HG03432 (cell line): ENCODE measurements at regions not wholly inside any gene's neighbourhood (a gene's known extent, or its start where the extent isn't known, plus 50 kb on each side); places are given as distances from the start of the nearest gene placed in this dataset.

Experiments
- ATAC-seq: cut with Tn5 transposase; IDR thresholded peaks from one replicate; pipeline ENCODE4 v1.9.1; 2021; ENCODE audit warnings: mild to moderate bottlenecking, moderate library complexity; ENCODE audit not compliant: unreplicated experiment

- ATAC-seq: no peak
Measured at GRCh38 chr2:138104071-138104470, 139.8 kb downstream of the HNMT start.

GRCh38 chr2:138105358-138105757 lies 141.1 kb downstream of the HNMT start:
- ATAC-seq: no peak

GRCh38 chr2:138106606-138107005 lies 142.3 kb downstream of the HNMT start:
- ATAC-seq: no peak

- no peak for ATAC-seq
Measured at GRCh38 chr2:138107288-138107687, 143.0 kb downstream of the HNMT start.

- no peak for ATAC-seq
Measured at GRCh38 chr2:138110453-138111083, 146.3 kb downstream of the HNMT start.

GRCh38 chr2:138112536-138112935 lies 148.3 kb downstream of the HNMT start:
- no peak for ATAC-seq

- ATAC-seq: no peak
Measured at GRCh38 chr2:138113871-138114525, 149.7 kb downstream of the HNMT start.

- no peak for ATAC-seq
Measured at GRCh38 chr2:138115666-138116065, 151.4 kb downstream of the HNMT start.

- ATAC-seq: no peak
Measured at GRCh38 chr2:138116456-138116855, 152.2 kb downstream of the HNMT start.

GRCh38 chr2:138121666-138122661 lies 157.7 kb downstream of the HNMT start:
- no peak for ATAC-seq

GRCh38 chr2:138122891-138123290 lies 158.6 kb downstream of the HNMT start:
- ATAC-seq: no peak

- ATAC-seq: no peak
Measured at GRCh38 chr2:138123741-138124140, 159.5 kb downstream of the HNMT start.

- ATAC-seq: no peak
Measured at GRCh38 chr2:138124521-138124920, 160.2 kb downstream of the HNMT start.

GRCh38 chr2:138125306-138126288 lies 161.3 kb downstream of the HNMT start:
- ATAC-seq: no peak

- no peak for ATAC-seq
Measured at GRCh38 chr2:138132108-138132507, 167.8 kb downstream of the HNMT start.

- ATAC-seq: no peak
Measured at GRCh38 chr2:138137949-138138348, 173.7 kb downstream of the HNMT start.

- ATAC-seq: no peak
Measured at GRCh38 chr2:138147796-138148195, 183.5 kb downstream of the HNMT start.

- ATAC-seq: peak; percentile 70
Measured at GRCh38 chr2:138155304-138155703, 191.0 kb downstream of the HNMT start.

- peak; percentile 72 for ATAC-seq
Measured at GRCh38 chr2:138157372-138157771, 193.1 kb downstream of the HNMT start.

- no peak for ATAC-seq
Measured at GRCh38 chr2:138170485-138170884, 206.2 kb downstream of the HNMT start.
